WERI-Rb-1 (cell line): ENCODE measurements at regions not wholly inside any gene's neighbourhood (a gene's known extent, or its start where the extent isn't known, plus 50 kb on each side); places are given as distances from the start of the nearest gene placed in this dataset.

ENCODE experiments used
- DNase-seq: peaks from one replicate; pipeline ENCODE4 v3.0.0-alpha.2; 2020
- H3K27ac ChIP-seq: fragments of 250-450 bp; sonication (Bioruptor Pico); 2 replicates; pipeline ENCODE4 v1.5.1; 2020; ENCODE audit warnings: mild to moderate bottlenecking, moderate library complexity
- H3K27me3 ChIP-seq: fragments of 250-450 bp; sonication (Bioruptor Pico); 2 replicates; pipeline ENCODE4 v1.5.1; 2021; ENCODE audit warnings: mild to moderate bottlenecking, low read depth, moderate library complexity; ENCODE audit not compliant: insufficient read depth, severe bottlenecking
- H3K36me3 ChIP-seq: fragments of 250-450 bp; sonication (Bioruptor Pico); 2 replicates; pipeline ENCODE4 v1.5.1; 2020; ENCODE audit warnings: mild to moderate bottlenecking, moderate library complexity
- H3K4me3 ChIP-seq: 2 replicates; pipeline ENCODE4 v1.5.1; 2011; ENCODE audit warnings: low read depth, mild to moderate bottlenecking, control low read depth, low read length
- H3K9me3 ChIP-seq: fragments of 250-450 bp; sonication (Bioruptor Pico); 2 replicates; pipeline ENCODE4 v1.5.1; 2021; ENCODE audit warnings: mild to moderate bottlenecking, moderate library complexity; ENCODE audit not compliant: severe bottlenecking
- TF ChIP-seq, protein P1 (sequence below): IDR thresholded peaks from 2 replicates; pipeline ENCODE4 v1.5.1; 2011; ENCODE audit warnings: low read depth, mild to moderate bottlenecking, control low read depth, inconsistent platforms, low read length

DNA sequence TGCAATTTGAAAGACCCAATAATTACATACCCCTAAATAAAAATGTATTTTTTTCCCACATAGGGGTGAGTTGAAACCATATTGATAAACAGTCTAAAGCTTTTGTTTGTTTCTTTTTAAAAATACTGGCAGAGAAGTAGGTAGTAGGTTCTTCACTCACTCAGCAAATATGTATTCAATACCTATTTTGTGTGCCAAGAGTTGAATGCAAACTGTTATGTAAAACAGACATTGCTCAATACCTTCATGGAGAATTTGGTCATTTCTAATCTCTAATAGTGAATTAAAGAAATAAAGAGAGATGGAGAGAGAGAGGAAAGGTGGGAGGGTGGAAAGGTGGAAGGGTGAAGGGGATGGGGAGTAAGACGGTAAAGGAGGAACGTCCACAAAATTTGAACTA lies 589.9 kb upstream of the GNPDA2 start:
- H3K27me3 ChIP-seq, result no peaks in the 10 kb centered on the region
- H3K36me3 ChIP-seq, result no peaks in the 10 kb centered on the region
- H3K9me3 ChIP-seq, result no peaks in the 10 kb centered on the region
- DNase-seq, result no peak
- H3K27ac ChIP-seq, result no peak overlapping the region
- TF ChIP-seq, protein P1, sequence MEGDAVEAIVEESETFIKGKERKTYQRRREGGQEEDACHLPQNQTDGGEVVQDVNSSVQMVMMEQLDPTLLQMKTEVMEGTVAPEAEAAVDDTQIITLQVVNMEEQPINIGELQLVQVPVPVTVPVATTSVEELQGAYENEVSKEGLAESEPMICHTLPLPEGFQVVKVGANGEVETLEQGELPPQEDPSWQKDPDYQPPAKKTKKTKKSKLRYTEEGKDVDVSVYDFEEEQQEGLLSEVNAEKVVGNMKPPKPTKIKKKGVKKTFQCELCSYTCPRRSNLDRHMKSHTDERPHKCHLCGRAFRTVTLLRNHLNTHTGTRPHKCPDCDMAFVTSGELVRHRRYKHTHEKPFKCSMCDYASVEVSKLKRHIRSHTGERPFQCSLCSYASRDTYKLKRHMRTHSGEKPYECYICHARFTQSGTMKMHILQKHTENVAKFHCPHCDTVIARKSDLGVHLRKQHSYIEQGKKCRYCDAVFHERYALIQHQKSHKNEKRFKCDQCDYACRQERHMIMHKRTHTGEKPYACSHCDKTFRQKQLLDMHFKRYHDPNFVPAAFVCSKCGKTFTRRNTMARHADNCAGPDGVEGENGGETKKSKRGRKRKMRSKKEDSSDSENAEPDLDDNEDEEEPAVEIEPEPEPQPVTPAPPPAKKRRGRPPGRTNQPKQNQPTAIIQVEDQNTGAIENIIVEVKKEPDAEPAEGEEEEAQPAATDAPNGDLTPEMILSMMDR, result no peak
- no peak overlapping the region for H3K4me3 ChIP-seq

DNA sequence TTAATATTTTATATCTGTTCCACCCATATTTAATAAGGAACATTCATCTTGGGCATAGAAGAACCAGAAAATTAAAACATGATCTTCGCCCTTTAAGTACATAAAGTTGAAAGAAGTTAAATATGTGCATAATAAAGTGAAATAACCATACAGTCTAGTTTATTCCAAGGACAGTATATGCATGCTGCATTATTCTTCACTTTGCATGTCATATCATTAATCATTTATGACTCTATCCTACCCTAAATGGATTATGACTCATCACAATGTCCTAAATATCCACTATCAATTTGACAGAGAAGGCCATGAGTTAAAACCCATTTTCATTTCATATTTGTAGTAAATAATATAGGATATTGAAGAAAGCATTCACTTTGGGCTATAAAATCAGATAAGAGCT lies 576.5 kb upstream of the GNPDA2 start:
- Histone ChIP-seq H3K9me3 (no peaks in the 10 kb centered on the region), H3K27me3 (no peaks in the 10 kb centered on the region), H3K36me3 (no peaks in the 10 kb centered on the region), H3K4me3 (no peak overlapping the region), H3K27ac (no peak overlapping the region)
- no peak for DNase-seq
- TF ChIP-seq, protein P1, result no peak

DNA sequence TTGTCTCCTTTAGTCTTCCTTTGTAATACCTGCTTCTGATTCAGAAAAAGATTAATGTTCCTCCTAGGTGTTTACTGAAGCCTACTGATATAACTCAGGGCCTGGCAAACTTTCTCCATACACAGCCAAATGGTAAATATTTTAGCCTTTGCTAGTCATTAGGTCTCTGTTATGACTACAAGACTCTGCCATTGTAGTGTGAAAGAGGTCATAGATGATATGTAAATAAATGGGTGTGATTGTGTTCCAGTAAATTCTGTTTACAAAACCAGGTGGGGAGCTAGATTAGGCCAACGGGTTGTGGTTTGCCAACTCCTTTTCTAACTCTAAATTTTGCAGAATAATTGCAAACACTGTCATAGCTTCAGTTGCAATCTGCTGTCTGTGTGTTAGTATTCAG lies 568.1 kb upstream of the GNPDA2 start:
- Histone ChIP-seq H3K9me3 (no peaks in the 10 kb centered on the region), H3K27ac (no peak overlapping the region), H3K36me3 (no peaks in the 10 kb centered on the region), H3K4me3 (no peak overlapping the region), H3K27me3 (no peaks in the 10 kb centered on the region)
- TF ChIP-seq, protein P1, result no peak
- DNase-seq, result no peak

DNA sequence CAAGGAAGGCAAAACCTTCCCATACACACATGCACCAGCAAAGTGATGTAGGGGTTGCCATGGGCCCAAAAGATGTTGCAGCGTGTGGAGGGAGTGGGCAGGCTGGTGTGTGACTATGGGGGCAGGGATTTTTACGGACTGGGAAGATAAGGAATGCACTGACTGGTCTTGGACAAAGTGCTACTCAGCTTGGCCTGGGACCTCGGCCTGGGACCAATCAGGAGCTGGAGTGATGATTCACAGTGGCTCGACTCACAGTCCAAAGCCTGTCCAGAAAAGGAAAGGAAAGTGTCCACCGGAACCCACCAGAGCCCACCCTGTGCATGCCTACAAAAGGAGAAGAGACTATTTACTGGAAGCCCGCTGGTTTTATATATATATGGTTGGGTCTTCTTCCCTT lies 567.0 kb upstream of the GNPDA2 start:
- TF ChIP-seq, protein P1, result no peak
- no peak for DNase-seq
- Histone ChIP-seq H3K27me3 (no peaks in the 10 kb centered on the region), H3K36me3 (no peaks in the 10 kb centered on the region), H3K9me3 (no peaks in the 10 kb centered on the region), H3K4me3 (no peak overlapping the region), H3K27ac (no peak overlapping the region)

DNA sequence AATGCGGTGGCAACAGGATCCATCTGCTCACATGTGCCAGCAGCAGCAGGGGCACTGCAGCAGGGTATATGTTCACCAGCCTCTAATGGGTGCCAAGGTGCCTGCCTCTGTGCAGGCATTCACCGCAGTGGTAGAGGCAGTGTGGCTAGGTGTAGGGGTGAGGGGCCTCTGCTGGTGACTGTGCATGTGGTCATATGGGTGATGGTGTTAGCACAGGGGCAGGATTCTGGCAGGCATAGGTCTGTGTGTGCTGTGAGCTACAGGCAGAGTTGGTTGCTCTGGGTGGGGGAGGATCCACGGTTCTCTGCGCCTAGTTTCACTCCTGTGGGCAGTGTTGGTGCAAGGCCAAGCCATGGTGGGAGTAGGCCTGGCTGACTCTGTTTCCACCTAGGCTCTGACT lies 566.5 kb upstream of the GNPDA2 start:
- Histone ChIP-seq H3K4me3 (no peak overlapping the region), H3K27ac (no peak overlapping the region), H3K27me3 (no peaks in the 10 kb centered on the region), H3K9me3 (no peaks in the 10 kb centered on the region), H3K36me3 (no peaks in the 10 kb centered on the region)
- no peak for DNase-seq
- TF ChIP-seq, protein P1, result no peak

DNA sequence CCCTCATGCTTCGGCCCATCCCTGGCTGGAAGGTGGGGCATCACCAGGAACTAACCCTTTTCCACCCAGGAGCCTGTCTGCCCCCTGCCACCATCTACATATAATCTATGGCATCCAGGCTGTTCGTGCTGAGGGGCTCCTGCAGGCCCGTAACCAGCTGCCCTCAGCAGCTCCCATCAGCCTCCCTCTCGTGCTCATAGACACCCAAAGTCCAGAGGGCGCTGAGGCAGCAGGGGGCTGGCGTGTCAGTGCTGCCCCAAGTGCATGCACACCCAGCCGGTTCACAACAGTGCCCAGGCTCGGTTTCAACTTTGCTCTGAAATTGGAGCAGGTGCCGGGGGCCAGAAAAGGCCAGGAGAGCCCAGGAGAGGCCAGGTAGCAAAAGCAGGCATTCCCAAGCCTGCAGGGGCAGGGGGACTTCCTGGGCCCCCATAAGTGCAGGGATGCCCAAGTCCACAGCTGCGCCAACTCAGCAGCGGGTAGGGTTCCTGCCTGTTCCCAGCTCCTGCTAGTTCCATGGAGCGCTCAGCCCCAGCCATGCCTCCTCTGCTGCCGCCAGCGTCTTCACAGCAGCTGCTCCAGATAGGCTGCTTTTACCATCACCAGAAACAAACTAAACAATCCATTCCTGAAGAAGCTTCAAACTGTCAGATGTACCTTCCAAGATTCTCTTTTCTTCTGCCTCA lies 558.2 kb upstream of the GNPDA2 start:
- Histone ChIP-seq H3K9me3 (no peaks in the 10 kb centered on the region), H3K36me3 (no peaks in the 10 kb centered on the region), H3K4me3 (no peak overlapping the region), H3K27me3 (no peaks in the 10 kb centered on the region), H3K27ac (no peak overlapping the region)
- TF ChIP-seq, protein P1, result no peak
- DNase-seq, result no peak
